GM12872 (cell line): ENCODE measurements at regions not wholly inside any gene's neighbourhood (a gene's known extent, or its start where the extent isn't known, plus 50 kb on each side); places are given as distances from the start of the nearest gene placed in this dataset.

Experiments used
- TF ChIP-seq, protein P1 (sequence below): IDR thresholded peaks from 3 replicates; pipeline ENCODE4 v1.5.1; 2011; ENCODE audit warnings: low read depth, mild to moderate bottlenecking, low read length, moderate library complexity; ENCODE audit not compliant: insufficient read depth

DNA sequence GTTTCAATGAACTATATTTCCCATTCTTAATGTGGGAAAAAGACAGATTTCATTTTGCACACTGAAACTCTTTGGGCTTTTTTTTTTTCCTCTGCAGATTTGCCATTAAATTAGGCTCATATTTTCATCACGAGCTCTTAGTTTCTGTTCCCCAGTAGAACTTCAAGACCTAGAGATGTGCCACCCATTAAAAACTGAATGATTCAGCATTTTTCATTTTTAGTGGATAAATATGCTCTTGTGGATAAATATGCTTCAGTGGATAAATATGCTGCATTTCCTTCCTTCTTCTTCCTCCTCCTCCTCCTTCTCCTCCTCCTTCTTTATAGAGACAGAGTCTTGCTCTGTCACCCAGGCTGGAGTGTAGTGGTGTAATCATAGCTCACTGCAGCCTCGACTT lies 322.4 kb upstream of the PRKX start:
- TF ChIP-seq, protein P1, sequence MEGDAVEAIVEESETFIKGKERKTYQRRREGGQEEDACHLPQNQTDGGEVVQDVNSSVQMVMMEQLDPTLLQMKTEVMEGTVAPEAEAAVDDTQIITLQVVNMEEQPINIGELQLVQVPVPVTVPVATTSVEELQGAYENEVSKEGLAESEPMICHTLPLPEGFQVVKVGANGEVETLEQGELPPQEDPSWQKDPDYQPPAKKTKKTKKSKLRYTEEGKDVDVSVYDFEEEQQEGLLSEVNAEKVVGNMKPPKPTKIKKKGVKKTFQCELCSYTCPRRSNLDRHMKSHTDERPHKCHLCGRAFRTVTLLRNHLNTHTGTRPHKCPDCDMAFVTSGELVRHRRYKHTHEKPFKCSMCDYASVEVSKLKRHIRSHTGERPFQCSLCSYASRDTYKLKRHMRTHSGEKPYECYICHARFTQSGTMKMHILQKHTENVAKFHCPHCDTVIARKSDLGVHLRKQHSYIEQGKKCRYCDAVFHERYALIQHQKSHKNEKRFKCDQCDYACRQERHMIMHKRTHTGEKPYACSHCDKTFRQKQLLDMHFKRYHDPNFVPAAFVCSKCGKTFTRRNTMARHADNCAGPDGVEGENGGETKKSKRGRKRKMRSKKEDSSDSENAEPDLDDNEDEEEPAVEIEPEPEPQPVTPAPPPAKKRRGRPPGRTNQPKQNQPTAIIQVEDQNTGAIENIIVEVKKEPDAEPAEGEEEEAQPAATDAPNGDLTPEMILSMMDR = no peak

DNA sequence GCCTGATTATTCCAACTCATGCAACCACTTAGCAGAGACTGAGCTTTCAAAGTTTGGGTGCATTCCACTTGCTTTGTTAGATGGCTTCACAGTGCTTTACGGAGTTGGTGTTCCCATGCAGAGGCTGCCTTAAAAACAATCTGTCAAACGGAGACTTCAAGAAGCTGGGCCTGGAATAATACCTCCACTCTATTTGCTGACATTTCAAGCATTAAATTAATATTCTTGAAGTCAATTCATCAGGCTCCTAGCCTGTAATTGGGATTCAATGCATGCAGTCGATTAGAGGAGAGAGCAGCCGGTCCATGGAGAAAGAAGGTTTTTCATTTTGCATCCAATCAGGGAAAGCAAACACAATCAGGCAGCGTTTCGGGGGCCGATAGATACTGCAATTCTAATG lies 314.7 kb upstream of the PRKX start:
- TF ChIP-seq, protein P1 = no peak

GRCh38 chrX:4005281-4005680 lies 291.8 kb upstream of the PRKX start:
- TF ChIP-seq, protein P1 = no peak

GRCh38 chrX:4004822-4005221 lies 291.4 kb upstream of the PRKX start:
- TF ChIP-seq, protein P1 = no peak

DNA sequence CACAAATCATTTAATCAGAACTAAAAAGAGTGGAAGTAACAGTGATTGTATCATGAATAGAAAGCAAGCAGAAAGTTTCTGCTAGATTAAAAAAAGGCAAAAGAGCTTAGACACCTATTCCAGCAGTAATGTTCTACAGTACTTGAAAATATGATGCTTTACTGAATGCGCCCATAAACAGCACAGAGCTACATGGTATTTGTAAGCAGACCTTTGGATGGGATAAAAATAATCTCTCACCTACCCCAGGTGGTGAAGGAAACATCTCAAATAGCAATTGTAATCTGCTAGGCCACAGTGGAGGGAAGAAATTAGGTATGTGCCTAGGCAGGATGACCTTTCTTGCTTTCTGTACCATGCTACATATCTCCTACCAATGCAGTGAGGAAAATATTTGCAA lies 280.9 kb upstream of the PRKX start:
- TF ChIP-seq, protein P1 = no peak

- TF ChIP-seq, protein P1 = no peak
Measured at GRCh38 chrX:3990569-3990968, 277.1 kb upstream of the PRKX start.

GRCh38 chrX:3968749-3969148 lies 255.3 kb upstream of the PRKX start:
- TF ChIP-seq, protein P1 = no peak

- TF ChIP-seq, protein P1 = no peak
Measured at GRCh38 chrX:3963980-3964379, 250.5 kb upstream of the PRKX start.
